GM23338 (cell line): ENCODE measurements at regions not wholly inside any gene's neighbourhood (a gene's known extent, or its start where the extent isn't known, plus 50 kb on each side); places are given as distances from the start of the nearest gene placed in this dataset.
A peak's percentile ranks its signal among the peaks of the same experiment; 100 is the strongest.
"Not testable (repeated sequence)": the region's sequence is repeated elsewhere in the genome, so short reads cannot be mapped to it uniquely, and the experiment has no call there.

ENCODE experiments used
- ATAC-seq: fragments of 200-7000 bp; cut with Tn5 transposase; 3 replicates; pipeline ENCODE4 v1.9.1; 2020
- DNase-seq: peaks from one replicate; pipeline ENCODE4 v3.0.0-alpha.2; 2015; ENCODE audit warnings: low spot score
- H2AFZ ChIP-seq: fragments of 200-600 bp; sonication (generic); 2 replicates; pipeline ENCODE4 v1.8.0; 2016; ENCODE audit warnings: antibody characterized with exemption, mild to moderate bottlenecking, moderate library complexity
- H3F3A ChIP-seq: fragments of 200-600 bp; sonication (generic); replicated peaks from 2 replicates; pipeline ENCODE4 v1.8.0; 2017; ENCODE audit warnings: antibody characterized with exemption, mixed run types, low read depth
- H3K27ac ChIP-seq: fragments of 200-600 bp; sonication (generic); 2 replicates; pipeline ENCODE4 v1.6.1; 2016; ENCODE audit warnings: low read depth
- H3K27me3 ChIP-seq: fragments of 200-600 bp; sonication (generic); 2 replicates; pipeline ENCODE4 v1.8.0; 2016; ENCODE audit warnings: mild to moderate bottlenecking, mixed run types, moderate library complexity; ENCODE audit not compliant: insufficient read depth
- H3K36me3 ChIP-seq: fragments of 200-600 bp; sonication (generic); 2 replicates; pipeline ENCODE4 v1.8.0; 2016; ENCODE audit warnings: mild to moderate bottlenecking; ENCODE audit not compliant: insufficient read depth
- H3K4me1 ChIP-seq: fragments of 200-600 bp; sonication (generic); 2 replicates; pipeline ENCODE4 v1.8.0; 2016; ENCODE audit warnings: mild to moderate bottlenecking, moderate library complexity; ENCODE audit not compliant: insufficient read depth
- H3K4me2 ChIP-seq: fragments of 200-600 bp; sonication (generic); 2 replicates; pipeline ENCODE4 v1.7.1; 2017; ENCODE audit warnings: mixed run types
- H3K4me3 ChIP-seq: fragments of 200-600 bp; sonication (generic); 2 replicates; pipeline ENCODE4 v1.6.1; 2016; ENCODE audit warnings: mixed run types
- H3K79me2 ChIP-seq: fragments of 200-600 bp; sonication (generic); replicated peaks from 2 replicates; pipeline ENCODE4 v1.8.0; 2017; ENCODE audit warnings: mild to moderate bottlenecking; ENCODE audit not compliant: insufficient read depth
- H3K9me2 ChIP-seq: fragments of 200-600 bp; sonication (generic); 2 replicates; pipeline ENCODE4 v1.8.0; 2017; ENCODE audit not compliant: insufficient read depth
- H4K20me1 ChIP-seq: fragments of 200-600 bp; sonication (generic); replicated peaks from 2 replicates; pipeline ENCODE4 v1.8.0; 2017; ENCODE audit warnings: mild to moderate bottlenecking; ENCODE audit not compliant: insufficient read depth
- H3K27ac Mint-ChIP-seq: 2 replicates; pipeline ENCODE4 v1.8.0; 2020; ENCODE audit warnings: inconsistent platforms, mild to moderate bottlenecking, moderate library complexity, mixed read lengths
- H3K27me3 Mint-ChIP-seq: 3 replicates; pipeline ENCODE4 v1.8.0; 2022; ENCODE audit warnings: low read depth, mild to moderate bottlenecking, moderate library complexity, mixed read lengths, inconsistent platforms; ENCODE audit not compliant: insufficient read depth, poor library complexity
- H3K36me3 Mint-ChIP-seq: 3 replicates; pipeline ENCODE4 v1.8.0; 2021; ENCODE audit warnings: low read depth, mild to moderate bottlenecking, inconsistent platforms, moderate library complexity, mixed read lengths
- H3K4me1 Mint-ChIP-seq: 3 replicates; pipeline ENCODE4 v1.8.0; 2020; ENCODE audit warnings: mild to moderate bottlenecking, inconsistent platforms, mixed read lengths
- H3K4me3 Mint-ChIP-seq: 3 replicates; pipeline ENCODE4 v1.8.0; 2021; ENCODE audit warnings: moderate library complexity, mild to moderate bottlenecking, inconsistent platforms, mixed read lengths
- H3K9me3 Mint-ChIP-seq: 3 replicates; pipeline ENCODE4 v1.8.0; 2020; ENCODE audit warnings: moderate library complexity, mild to moderate bottlenecking, inconsistent platforms, mixed read lengths
- CTCF ChIP-seq, 2 experiments: fragments of 200-600 bp in 1 of 2; sonication (generic) in 1 of 2; conservative IDR thresholded peaks; 2 replicates each; pipeline versions ENCODE4 v1.5.1 to v1.6.1; 2016 to 2017; ENCODE audit warnings: antibody characterized with exemption in 2 of 2, low read depth in 2 of 2, mild to moderate bottlenecking in 2 of 2, moderate library complexity in 1 of 2

DNA sequence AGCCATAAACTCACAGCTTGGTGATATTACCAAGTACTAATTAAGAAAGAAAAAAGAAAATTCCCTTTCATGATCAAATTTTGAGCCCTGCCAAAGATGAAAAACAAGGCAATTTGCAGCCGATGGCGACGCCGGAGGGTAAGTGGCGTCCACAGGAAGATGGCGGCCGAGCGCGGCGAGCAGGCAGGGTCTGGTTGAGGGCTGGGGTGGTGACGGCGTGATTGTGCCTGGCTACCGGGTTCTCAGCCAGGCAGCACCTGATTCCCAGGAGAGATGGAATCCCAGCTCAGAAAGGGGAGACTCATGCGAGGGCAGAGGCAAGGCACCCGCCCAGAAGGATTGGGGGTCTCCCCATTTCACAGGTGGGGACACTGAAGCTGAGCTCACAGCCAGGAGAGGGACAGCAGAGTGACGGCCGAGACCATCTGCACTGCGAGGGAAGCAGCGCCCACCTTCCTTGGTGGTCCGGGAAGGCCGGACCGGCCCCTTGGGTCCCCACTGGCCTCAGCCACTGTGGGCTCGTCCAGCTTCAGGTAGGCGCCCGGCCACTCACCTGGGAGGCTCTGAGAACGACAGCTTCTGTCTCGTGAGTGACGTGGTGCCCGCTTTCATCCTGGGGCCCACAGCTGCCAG, 145.8 kb downstream of the IGLL1 start:
- not testable (repeated sequence) for H2AFZ ChIP-seq

GRCh38 chr22:23433127-23434005, 146.7 kb downstream of the IGLL1 start:
- H3K36me3 ChIP-seq, H3K27me3 ChIP-seq, H3K27ac ChIP-seq, H4K20me1 ChIP-seq, H3F3A ChIP-seq, H3K36me3 Mint-ChIP-seq, H3K9me2 ChIP-seq, H3K27ac Mint-ChIP-seq, H3K4me1 ChIP-seq, H3K79me2 ChIP-seq: not testable (repeated sequence)
- peak overlapping the region; percentile 70 for H3K4me2 ChIP-seq
- peaks cover 13% of the 10 kb centered on the region for H3K27me3 Mint-ChIP-seq
- peak overlapping the region; percentile 38; the same call in 1 of the 2 replicates for H3K4me3 ChIP-seq
- peak; percentile 61 for DNase-seq
- ATAC-seq: peak; percentile 94
- H3K4me3 Mint-ChIP-seq: peak overlapping the region; percentile 65
- H3K9me3 Mint-ChIP-seq: peaks cover 14% of the 10 kb centered on the region; the same call in 2 of the 3 replicates
- peak overlapping the region; percentile 63 for H2AFZ ChIP-seq
- peak; percentile 47 to 48 for TF ChIP-seq CTCF (conservative IDR thresholded peaks at IDR 0.05; ENCODE audit: low read depth in 2 of 2)
- peaks cover 18% of the 10 kb centered on the region for H3K4me1 Mint-ChIP-seq

More for the DNA sequence above, 145.8 kb downstream of the IGLL1 start:
- Mint-ChIP-seq H3K9me3 (peaks cover 13% of the 10 kb centered on the region; the same call in 2 of the 3 replicates), H3K27me3 (peaks cover 13% of the 10 kb centered on the region), H3K4me1 (peaks cover 23% of the 10 kb centered on the region)
- not testable (repeated sequence) for H3K9me2 ChIP-seq, H3K4me2 ChIP-seq, H3K4me3 Mint-ChIP-seq, H3K27me3 ChIP-seq, DNase-seq, H4K20me1 ChIP-seq, H3K79me2 ChIP-seq, H3K36me3 ChIP-seq, ATAC-seq, H3F3A ChIP-seq, H3K27ac ChIP-seq, H3K4me1 ChIP-seq, H3K27ac Mint-ChIP-seq, H3K4me3 ChIP-seq, H3K36me3 Mint-ChIP-seq

GRCh38 chr22:23432719-23433118, 147.4 kb downstream of the IGLL1 start:
- H3K4me3 ChIP-seq: 0 out of 2 replicates have a peak overlapping the region, but pooled peaks have one; percentile 38
- H3K36me3 Mint-ChIP-seq, H3K4me1 ChIP-seq, H3K27ac Mint-ChIP-seq, H3F3A ChIP-seq, H3K9me2 ChIP-seq, H3K27ac ChIP-seq, H4K20me1 ChIP-seq, H3K36me3 ChIP-seq, H3K79me2 ChIP-seq, ATAC-seq, H3K27me3 ChIP-seq, DNase-seq: not testable (repeated sequence)
- peaks cover 15% of the 10 kb centered on the region for H3K4me1 Mint-ChIP-seq
- peaks cover 13% of the 10 kb centered on the region for H3K27me3 Mint-ChIP-seq
- H2AFZ ChIP-seq: peak overlapping the region; percentile 63; the same call in 1 of the 2 replicates
- H3K4me3 Mint-ChIP-seq: peak overlapping the region; percentile 65; the same call in 2 of the 3 replicates
- peaks cover 16% of the 10 kb centered on the region; the same call in 2 of the 3 replicates for H3K9me3 Mint-ChIP-seq
- H3K4me2 ChIP-seq: peak overlapping the region; percentile 70
